HEK293 (cell line): ENCODE measurements at regions not wholly inside any gene's neighbourhood (a gene's known extent, or its start where the extent isn't known, plus 50 kb on each side); places are given as distances from the start of the nearest gene placed in this dataset.

Experiments used
- CTCF ChIP-seq: fragments of 450-650 bp; formaldehyde crosslinking; IDR thresholded peaks from 2 replicates; pipeline ENCODE4 v1.5.1; 2016; ENCODE audit warnings: missing biosample characterization, missing genetic modification characterization
- GLI4 ChIP-seq: fragments of 450-650 bp; formaldehyde crosslinking; IDR thresholded peaks from 2 replicates; pipeline ENCODE4 v1.5.1; 2016; ENCODE audit warnings: missing biosample characterization, missing genetic modification characterization
- OVOL3 ChIP-seq: fragments of 450-650 bp; formaldehyde crosslinking; IDR thresholded peaks from 2 replicates; pipeline ENCODE4 v1.5.1; 2016; ENCODE audit warnings: missing biosample characterization, missing genetic modification characterization
- ZNF24 ChIP-seq: fragments of 450-650 bp; formaldehyde crosslinking; IDR thresholded peaks from 2 replicates; pipeline ENCODE4 v1.5.1; 2016; ENCODE audit warnings: missing biosample characterization, missing genetic modification characterization
- ZNF311 ChIP-seq: fragments of 450-650 bp; formaldehyde crosslinking; IDR thresholded peaks from 2 replicates; pipeline ENCODE4 v1.5.1; 2017; ENCODE audit warnings: missing biosample characterization, missing genetic modification characterization, borderline replicate concordance

DNA sequence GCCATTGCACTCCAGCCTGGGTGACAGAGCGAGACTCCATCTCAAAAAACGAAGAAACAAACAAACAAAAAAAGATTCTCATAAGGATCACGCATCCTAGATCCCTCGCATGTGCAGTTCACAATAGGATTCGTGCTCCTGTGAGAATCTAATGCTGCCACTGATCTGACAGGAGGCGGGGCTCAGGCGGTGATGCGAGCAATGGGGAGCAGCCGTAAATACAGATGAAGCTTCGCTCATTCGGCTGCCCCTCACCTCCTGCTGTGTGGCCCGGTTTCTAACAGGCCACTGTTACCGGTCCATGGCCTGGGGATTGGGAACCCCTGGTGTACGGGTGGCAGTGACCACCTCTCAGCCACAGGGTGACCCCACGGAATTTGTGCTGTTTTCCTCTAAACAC, 98.2 kb upstream of the MRI1 start:
- TF ChIP-seq OVOL3 (tag by site-specific recombination) (no peak), ZNF24 (tag by site-specific recombination) (no peak), GLI4 (tag by site-specific recombination) (no peak), CTCF (no peak), ZNF311 (tag by site-specific recombination) (no peak)
